ENCODE measurements at regions not wholly inside any gene's neighbourhood (a gene's known extent, or its start where the extent isn't known, plus 50 kb on each side); places are given as distances from the start of the nearest gene placed in this dataset.

- no peak overlapping the region for H3K4me3 ChIP-seq (ENCODE audit: low read length)
- no peaks in the 10 kb centered on the region for H3K36me3 ChIP-seq (ENCODE audit: control insufficient read depth, insufficient read depth, low read length)
- H3K4me1 ChIP-seq (ENCODE audit: control insufficient read depth, insufficient read depth, low read length), result no peaks in the 10 kb centered on the region
- H3K27ac ChIP-seq (ENCODE audit: low read depth, low read length), result no peak overlapping the region
- no peak overlapping the region for H3K9ac ChIP-seq (ENCODE audit: low read length)
- H3K27me3 ChIP-seq (ENCODE audit: control insufficient read depth, insufficient read depth, low read length), result no peaks in the 10 kb centered on the region
These were observed 143.8 kb downstream of the URB2 start for GRCh38 chr1:229769809-229770208.

DNA sequence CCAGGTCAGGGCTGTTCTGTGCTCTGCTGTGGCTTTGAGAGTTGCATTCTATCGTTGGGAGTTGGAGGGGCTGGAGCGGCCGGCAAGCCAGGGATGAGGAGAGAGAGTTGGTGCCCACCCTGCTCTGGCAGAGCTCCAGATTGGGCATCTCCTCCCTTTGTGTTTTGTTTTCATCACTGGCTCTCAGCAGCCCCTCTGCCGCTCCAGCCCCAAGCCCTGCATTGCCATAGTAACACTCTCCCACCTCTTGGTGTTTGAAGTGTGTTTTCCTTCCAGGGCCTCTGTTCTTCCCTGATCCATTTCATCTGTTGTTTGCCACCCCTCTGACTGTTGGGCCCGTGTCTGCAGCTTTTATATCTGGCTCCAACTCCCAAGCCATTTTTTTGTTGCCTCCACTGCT lies 152.7 kb downstream of the URB2 start:
- H3K27ac ChIP-seq (ENCODE audit: low read depth, low read length), result no peak overlapping the region
- H3K9ac ChIP-seq (ENCODE audit: low read length), result no peak overlapping the region

GRCh38 chr1:229781453-229781852 lies 155.4 kb downstream of the URB2 start:
- H3K36me3 ChIP-seq (ENCODE audit: control insufficient read depth, insufficient read depth, low read length), result no peaks in the 10 kb centered on the region
- no peak overlapping the region for H3K4me3 ChIP-seq (ENCODE audit: low read length)
- H3K4me1 ChIP-seq (ENCODE audit: control insufficient read depth, insufficient read depth, low read length), result no peaks in the 10 kb centered on the region
- no peak overlapping the region for H3K9ac ChIP-seq (ENCODE audit: low read length)
- H3K27ac ChIP-seq (ENCODE audit: low read depth, low read length), result no peak overlapping the region
- no peaks in the 10 kb centered on the region for H3K27me3 ChIP-seq (ENCODE audit: control insufficient read depth, insufficient read depth, low read length)

More for the DNA sequence above, 152.7 kb downstream of the URB2 start:
- no peaks in the 10 kb centered on the region for H3K4me1 ChIP-seq (ENCODE audit: control insufficient read depth, insufficient read depth, low read length)
- H3K36me3 ChIP-seq (ENCODE audit: control insufficient read depth, insufficient read depth, low read length), result no peaks in the 10 kb centered on the region
- no peaks in the 10 kb centered on the region for H3K27me3 ChIP-seq (ENCODE audit: control insufficient read depth, insufficient read depth, low read length)
- H3K4me3 ChIP-seq (ENCODE audit: low read length), result no peak overlapping the region

DNA sequence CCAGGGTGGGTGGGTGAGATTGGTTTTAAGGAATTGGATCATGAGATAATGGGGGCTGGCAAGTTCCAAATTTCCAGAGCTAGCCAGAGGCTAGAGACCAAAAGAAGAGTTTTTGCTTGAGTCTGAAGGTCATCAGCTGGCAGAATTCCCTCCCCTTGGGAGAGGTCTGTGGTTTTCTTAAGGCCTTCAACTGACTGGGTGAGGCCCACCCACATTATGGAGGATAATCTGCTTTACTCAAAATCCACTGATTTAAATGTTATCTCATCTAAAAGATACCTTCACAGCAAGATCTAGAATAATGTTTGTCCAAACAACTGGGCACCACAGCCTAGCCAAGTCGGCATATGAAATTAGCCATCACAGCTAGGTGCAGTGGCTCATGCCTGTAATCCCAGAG lies 156.4 kb downstream of the URB2 start:
- Histone ChIP-seq H3K4me3 (ENCODE audit: low read length) (no peak overlapping the region), H3K36me3 (ENCODE audit: control insufficient read depth, insufficient read depth, low read length) (no peaks in the 10 kb centered on the region), H3K27ac (ENCODE audit: low read depth, low read length) (no peak overlapping the region)

GRCh38 chr1:229784834-229785233 lies 158.8 kb downstream of the URB2 start:
- Histone ChIP-seq H3K36me3 (ENCODE audit: control insufficient read depth, insufficient read depth, low read length) (no peaks in the 10 kb centered on the region), H3K27ac (ENCODE audit: low read depth, low read length) (no peak overlapping the region), H3K4me3 (ENCODE audit: low read length) (no peak overlapping the region), H3K27me3 (ENCODE audit: control insufficient read depth, insufficient read depth, low read length) (no peaks in the 10 kb centered on the region), H3K4me1 (ENCODE audit: control insufficient read depth, insufficient read depth, low read length) (no peaks in the 10 kb centered on the region), H3K9ac (ENCODE audit: low read length) (no peak overlapping the region)

More for the DNA sequence above, 156.4 kb downstream of the URB2 start:
- H3K9ac ChIP-seq (ENCODE audit: low read length), result no peak overlapping the region
- H3K27me3 ChIP-seq (ENCODE audit: control insufficient read depth, insufficient read depth, low read length), result no peaks in the 10 kb centered on the region
- no peaks in the 10 kb centered on the region for H3K4me1 ChIP-seq (ENCODE audit: control insufficient read depth, insufficient read depth, low read length)

DNA sequence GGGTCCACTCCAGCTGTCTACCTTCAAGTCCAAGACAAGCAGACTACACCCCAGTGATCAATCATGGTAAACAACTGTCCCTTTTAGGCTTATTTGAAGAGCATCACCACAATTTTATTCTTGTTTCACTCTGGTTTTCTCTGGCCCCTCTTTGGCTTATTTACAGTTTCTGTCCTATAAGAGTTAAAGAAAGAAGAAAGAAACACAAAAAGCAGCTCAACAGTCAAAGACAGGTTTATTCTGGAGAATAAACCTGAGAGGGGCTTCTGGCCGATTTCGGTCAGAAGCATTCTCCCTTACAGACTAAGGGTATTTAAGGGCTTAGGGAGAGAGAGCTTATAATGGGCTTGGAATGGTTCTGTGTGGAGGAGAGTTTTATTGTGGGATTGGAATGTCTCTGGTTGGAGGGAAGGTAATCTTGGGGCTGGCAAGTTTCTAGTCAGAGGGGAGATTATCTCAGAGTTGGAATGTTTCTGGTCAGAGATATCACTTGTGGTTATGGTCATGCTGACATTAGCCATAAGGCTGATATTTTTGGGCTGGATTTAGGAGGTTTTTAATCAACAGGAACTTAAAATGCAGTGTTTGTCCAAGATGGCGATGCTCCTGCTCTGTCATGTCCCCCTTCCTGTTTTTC lies 161.0 kb downstream of the URB2 start:
- no peak overlapping the region for H3K9ac ChIP-seq (ENCODE audit: low read length)
- H3K27ac ChIP-seq (ENCODE audit: low read depth, low read length), result no peak overlapping the region
- H3K4me1 ChIP-seq (ENCODE audit: control insufficient read depth, insufficient read depth, low read length), result no peaks in the 10 kb centered on the region
- no peaks in the 10 kb centered on the region for H3K27me3 ChIP-seq (ENCODE audit: control insufficient read depth, insufficient read depth, low read length)
- H3K4me3 ChIP-seq (ENCODE audit: low read length), result no peak overlapping the region
- H3K36me3 ChIP-seq (ENCODE audit: control insufficient read depth, insufficient read depth, low read length), result no peaks in the 10 kb centered on the region

GRCh38 chr1:229788004-229788403 lies 162.0 kb downstream of the URB2 start:
- Histone ChIP-seq H3K36me3 (ENCODE audit: control insufficient read depth, insufficient read depth, low read length) (no peaks in the 10 kb centered on the region), H3K27me3 (ENCODE audit: control insufficient read depth, insufficient read depth, low read length) (no peaks in the 10 kb centered on the region), H3K27ac (ENCODE audit: low read depth, low read length) (no peak overlapping the region), H3K4me3 (ENCODE audit: low read length) (no peak overlapping the region), H3K9ac (ENCODE audit: low read length) (no peak overlapping the region), H3K4me1 (ENCODE audit: control insufficient read depth, insufficient read depth, low read length) (no peaks in the 10 kb centered on the region)

DNA sequence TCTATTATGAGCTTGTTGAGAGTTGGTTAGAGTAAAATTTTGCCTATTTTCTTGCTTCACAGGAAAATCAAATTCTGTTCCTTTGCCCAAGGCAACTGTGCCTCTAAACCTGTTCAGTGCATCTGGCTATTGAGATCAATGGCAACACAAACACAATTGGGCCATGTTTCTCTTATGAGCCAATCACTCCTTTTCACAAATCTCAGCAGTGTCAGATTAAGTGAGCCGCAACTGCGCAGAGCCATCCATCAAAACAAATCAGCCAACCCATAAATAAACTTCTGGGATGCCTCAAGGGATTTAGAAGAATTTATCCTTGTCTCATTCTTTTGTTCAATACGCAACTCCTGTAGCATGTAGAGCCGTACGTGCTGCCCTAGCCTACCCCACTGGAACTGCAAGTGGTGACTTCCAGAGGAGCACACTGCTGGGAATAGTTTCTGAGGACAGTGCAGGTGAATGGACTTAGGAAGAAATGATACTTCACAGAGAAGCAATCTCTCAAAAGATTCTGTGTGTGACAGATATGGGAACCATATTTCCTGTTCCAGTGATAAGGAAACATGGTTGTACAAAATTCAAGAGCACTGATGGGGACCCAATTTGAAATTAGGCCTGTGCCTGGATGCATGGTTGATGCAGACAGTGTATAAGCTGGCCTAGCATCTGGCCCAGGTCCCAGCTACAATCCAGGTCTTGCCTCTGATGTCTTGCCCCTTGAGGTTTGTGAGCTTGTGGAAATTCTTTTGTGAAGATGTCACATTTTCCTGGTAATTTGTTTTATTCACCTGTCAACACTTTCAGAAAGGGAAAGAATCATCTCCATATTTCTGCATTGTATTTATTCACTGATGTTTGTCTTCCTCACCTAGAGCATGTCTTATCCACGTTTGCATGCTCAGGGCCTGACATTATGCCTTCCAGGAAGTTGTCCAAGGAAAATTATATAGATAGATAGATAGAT lies 166.2 kb downstream of the URB2 start:
- Histone ChIP-seq H3K36me3 (ENCODE audit: control insufficient read depth, insufficient read depth, low read length) (no peaks in the 10 kb centered on the region), H3K9ac (ENCODE audit: low read length) (no peak overlapping the region), H3K4me1 (ENCODE audit: control insufficient read depth, insufficient read depth, low read length) (no peaks in the 10 kb centered on the region), H3K27me3 (ENCODE audit: control insufficient read depth, insufficient read depth, low read length) (no peaks in the 10 kb centered on the region), H3K4me3 (ENCODE audit: low read length) (no peak overlapping the region), H3K27ac (ENCODE audit: low read depth, low read length) (no peak overlapping the region)

DNA sequence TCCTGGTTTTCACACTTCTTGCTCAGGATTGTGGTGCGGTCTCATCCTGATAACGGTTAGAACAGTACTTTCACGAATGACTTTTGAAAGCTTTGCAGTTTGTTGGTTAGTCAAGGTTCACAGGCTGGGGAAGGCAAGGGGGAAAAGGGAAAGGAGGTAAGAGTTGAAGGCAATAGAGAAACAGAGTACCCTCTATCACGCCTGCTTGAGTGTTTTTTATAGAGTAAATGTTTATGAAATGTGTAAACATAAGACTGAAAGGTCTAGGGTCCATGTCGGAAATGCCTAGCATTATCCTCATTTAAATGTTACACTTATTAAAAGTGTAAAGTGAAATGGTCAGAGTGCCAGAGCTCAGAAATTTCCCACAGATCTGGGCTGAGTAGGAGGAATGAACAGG lies 167.4 kb downstream of the URB2 start:
- no peak overlapping the region for H3K27ac ChIP-seq (ENCODE audit: low read depth, low read length)
- H3K27me3 ChIP-seq (ENCODE audit: control insufficient read depth, insufficient read depth, low read length), result no peaks in the 10 kb centered on the region
- H3K9ac ChIP-seq (ENCODE audit: low read length), result no peak overlapping the region
- H3K36me3 ChIP-seq (ENCODE audit: control insufficient read depth, insufficient read depth, low read length), result no peaks in the 10 kb centered on the region
- H3K4me1 ChIP-seq (ENCODE audit: control insufficient read depth, insufficient read depth, low read length), result no peaks in the 10 kb centered on the region
- no peak overlapping the region for H3K4me3 ChIP-seq (ENCODE audit: low read length)

- H3K27me3 ChIP-seq (ENCODE audit: control insufficient read depth, insufficient read depth, low read length), result no peaks in the 10 kb centered on the region
- H3K4me1 ChIP-seq (ENCODE audit: control insufficient read depth, insufficient read depth, low read length), result no peaks in the 10 kb centered on the region
- H3K4me3 ChIP-seq (ENCODE audit: low read length), result no peak overlapping the region
- no peak overlapping the region for H3K27ac ChIP-seq (ENCODE audit: low read depth, low read length)
- no peak overlapping the region for H3K9ac ChIP-seq (ENCODE audit: low read length)
- no peaks in the 10 kb centered on the region for H3K36me3 ChIP-seq (ENCODE audit: control insufficient read depth, insufficient read depth, low read length)
These were observed 172.5 kb downstream of the URB2 start for GRCh38 chr1:229798558-229798957.

- H3K36me3 ChIP-seq (ENCODE audit: control insufficient read depth, insufficient read depth, low read length), result no peaks in the 10 kb centered on the region
These were observed 177.7 kb downstream of the URB2 start for GRCh38 chr1:229803626-229804217.

GRCh38 chr1:229808272-229808671 lies 182.2 kb downstream of the URB2 start:
- Histone ChIP-seq H3K4me3 (ENCODE audit: low read length) (no peak overlapping the region), H3K36me3 (ENCODE audit: control insufficient read depth, insufficient read depth, low read length) (no peaks in the 10 kb centered on the region), H3K9ac (ENCODE audit: low read length) (no peak overlapping the region), H3K27me3 (ENCODE audit: control insufficient read depth, insufficient read depth, low read length) (no peaks in the 10 kb centered on the region), H3K4me1 (ENCODE audit: control insufficient read depth, insufficient read depth, low read length) (no peaks in the 10 kb centered on the region), H3K27ac (ENCODE audit: low read depth, low read length) (no peak overlapping the region)

More at GRCh38 chr1:229803626-229804217, 177.7 kb downstream of the URB2 start:
- H3K27me3 ChIP-seq (ENCODE audit: control insufficient read depth, insufficient read depth, low read length), result no peaks in the 10 kb centered on the region
- no peaks in the 10 kb centered on the region for H3K4me1 ChIP-seq (ENCODE audit: control insufficient read depth, insufficient read depth, low read length)
- no peak overlapping the region for H3K9ac ChIP-seq (ENCODE audit: low read length)
- no peak overlapping the region for H3K4me3 ChIP-seq (ENCODE audit: low read length)
- no peak overlapping the region for H3K27ac ChIP-seq (ENCODE audit: low read depth, low read length)
